ENCODE measurements at regions not wholly inside any gene's neighbourhood (a gene's known extent, or its start where the extent isn't known, plus 50 kb on each side); places are given as distances from the start of the nearest gene placed in this dataset.

- no peak for TF ChIP-seq STAT1 (conservative IDR thresholded peaks at IDR 0.05)
- TF ChIP-seq, protein P1, sequence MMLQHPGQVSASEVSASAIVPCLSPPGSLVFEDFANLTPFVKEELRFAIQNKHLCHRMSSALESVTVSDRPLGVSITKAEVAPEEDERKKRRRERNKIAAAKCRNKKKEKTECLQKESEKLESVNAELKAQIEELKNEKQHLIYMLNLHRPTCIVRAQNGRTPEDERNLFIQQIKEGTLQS (IDR thresholded peaks at IDR 0.05; ENCODE audit: borderline replicate concordance, extremely low read depth, low read depth, low read length): no peak
- no peak for TF ChIP-seq HDAC6 (IDR thresholded peaks at IDR 0.05; ENCODE audit: unreplicated experiment)
- no peak for TF ChIP-seq WRNIP1 (IDR thresholded peaks at IDR 0.05; ENCODE audit: borderline replicate concordance, low read depth, low read length)
- TF ChIP-seq, protein P2, sequence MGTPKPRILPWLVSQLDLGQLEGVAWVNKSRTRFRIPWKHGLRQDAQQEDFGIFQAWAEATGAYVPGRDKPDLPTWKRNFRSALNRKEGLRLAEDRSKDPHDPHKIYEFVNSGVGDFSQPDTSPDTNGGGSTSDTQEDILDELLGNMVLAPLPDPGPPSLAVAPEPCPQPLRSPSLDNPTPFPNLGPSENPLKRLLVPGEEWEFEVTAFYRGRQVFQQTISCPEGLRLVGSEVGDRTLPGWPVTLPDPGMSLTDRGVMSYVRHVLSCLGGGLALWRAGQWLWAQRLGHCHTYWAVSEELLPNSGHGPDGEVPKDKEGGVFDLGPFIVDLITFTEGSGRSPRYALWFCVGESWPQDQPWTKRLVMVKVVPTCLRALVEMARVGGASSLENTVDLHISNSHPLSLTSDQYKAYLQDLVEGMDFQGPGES (IDR thresholded peaks at IDR 0.05): no peak
- no peak for TF ChIP-seq ZNF384 (IDR thresholded peaks at IDR 0.05; ENCODE audit: borderline replicate concordance, low read depth, low read length)
- TF ChIP-seq NR2F1 (conservative IDR thresholded peaks at IDR 0.05): no peak
- TF ChIP-seq IRF4 (IDR thresholded peaks at IDR 0.05; ENCODE audit: low read depth, low read length): no peak
- no peak for TF ChIP-seq ZNF24 (IDR thresholded peaks at IDR 0.05)
Observed at GRCh38 chr15:66924889-66925288, 140.5 kb upstream of the SMAD3 start (continued).

DNA sequence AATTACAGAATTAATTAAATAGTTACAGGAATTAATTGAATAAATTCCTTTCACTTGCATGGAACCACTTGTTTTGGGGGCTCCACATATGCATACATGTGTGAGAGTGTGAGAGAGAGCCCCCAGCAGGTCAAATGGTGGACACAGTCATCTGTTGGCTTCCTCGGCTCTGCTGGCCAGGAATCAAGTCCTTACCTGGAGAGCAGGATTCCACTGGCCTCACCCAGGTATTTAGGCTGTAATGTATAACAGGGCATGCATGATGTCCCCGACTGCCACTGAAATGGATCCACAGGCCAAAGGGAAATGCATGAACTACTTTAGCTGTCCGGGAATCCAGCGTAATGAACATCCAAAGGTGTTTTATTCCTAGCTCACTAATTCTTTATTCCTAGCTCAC, 139.7 kb upstream of the SMAD3 start:
- ChIA-PET CTCF (interaction anchor here (0.5 to 1.7 kb wide), 2 partner anchors 21 to 506 kb away, joined by 3 read pairs; no protein-coding TSS in a partner anchor), RAD21 (ENCODE audit: unreplicated experiment) (no interaction called here), POLR2A (no interaction called here), SMC1A (ENCODE audit: uncharacterized antibody, unreplicated experiment) (no interaction called here)
- WGBS (ENCODE audit: insufficient coverage, insufficient replicate concordance, low lambda C conversion rate, missing lambda C conversion rate): 66% methylated on average over 4 of the region's 4 CpGs
- Histone ChIP-seq H3K4me3 (no peak overlapping the region), H3K36me3 (ENCODE audit: control insufficient read depth in 2 of 2, insufficient read depth in 2 of 2, low read length in 1 of 2) (no peaks in the 10 kb centered on the region), H3K4me1 (ENCODE audit: control insufficient read depth, insufficient read depth, low read length) (no peaks in the 10 kb centered on the region), H3K9ac (ENCODE audit: control insufficient read depth, insufficient read depth, low read length) (no peak overlapping the region), H3K4me2 (ENCODE audit: control insufficient read depth, insufficient read depth) (no peak overlapping the region), H2AFZ (ENCODE audit: control insufficient read depth, low read depth, low read length) (no peak overlapping the region), H4K20me1 (ENCODE audit: control insufficient read depth, insufficient read depth) (no peaks in the 10 kb centered on the region), H3K27me3 (replicated peaks in 1 of 2; ENCODE audit: control insufficient read depth in 2 of 2, insufficient read depth in 2 of 2, low read length in 1 of 2) (no peaks in the 10 kb centered on the region), H3K27ac (ENCODE audit: control insufficient read depth, insufficient read depth) (no peak overlapping the region), H3K79me2 (ENCODE audit: control insufficient read depth, insufficient read depth, low read length) (no peaks in the 10 kb centered on the region), H3K9me3 (replicated peaks; ENCODE audit: control insufficient read depth, insufficient read depth, low read length) (peaks cover 10% of the 10 kb centered on the region; the same call in 2 of the 3 replicates)
- BruUV-seq (replicated peaks): no TSS peak
- ATAC-seq (no peak), DNase-seq (ENCODE audit: low read depth, low spot score) (no peak), FAIRE-seq (no peak)
- in situ Hi-C loops (cut with MboI): no loop called here
- intact Hi-C loops (cut with micrococcal nuclease; ENCODE audit: unreplicated experiment): no loop called here
- TF ChIP-seq HDGF (IDR thresholded peaks at IDR 0.05) (no peak), KAT2A (conservative IDR thresholded peaks at IDR 0.05; ENCODE audit: control insufficient read depth, low read depth, low read length) (no peak), CBX3 (IDR thresholded peaks at IDR 0.05; ENCODE audit: borderline replicate concordance, low read depth) (no peak), CEBPZ (IDR thresholded peaks at IDR 0.05; ENCODE audit: low read depth, low read length) (no peak), TCF12 (IDR thresholded peaks at IDR 0.05; ENCODE audit: low read depth, low read length) (no peak), ETV6 (conservative IDR thresholded peaks at IDR 0.05 in 1 of 2, IDR thresholded peaks at IDR 0.05 in 1 of 2; ENCODE audit: borderline replicate concordance in 1 of 2, low read depth in 1 of 2) (no peak), POLR2A (IDR thresholded peaks at IDR 0.05; ENCODE audit: low read depth, low read length) (no peak), SREBF1 (IDR thresholded peaks at IDR 0.05; ENCODE audit: low read length) (no peak), NFXL1 (IDR thresholded peaks at IDR 0.05; ENCODE audit: borderline replicate concordance) (no peak), BHLHE40 (IDR thresholded peaks at IDR 0.05; ENCODE audit: borderline replicate concordance in 1 of 2, low read depth in 2 of 2, low read length in 1 of 2) (no peak)
- TF ChIP-seq, protein P3, sequence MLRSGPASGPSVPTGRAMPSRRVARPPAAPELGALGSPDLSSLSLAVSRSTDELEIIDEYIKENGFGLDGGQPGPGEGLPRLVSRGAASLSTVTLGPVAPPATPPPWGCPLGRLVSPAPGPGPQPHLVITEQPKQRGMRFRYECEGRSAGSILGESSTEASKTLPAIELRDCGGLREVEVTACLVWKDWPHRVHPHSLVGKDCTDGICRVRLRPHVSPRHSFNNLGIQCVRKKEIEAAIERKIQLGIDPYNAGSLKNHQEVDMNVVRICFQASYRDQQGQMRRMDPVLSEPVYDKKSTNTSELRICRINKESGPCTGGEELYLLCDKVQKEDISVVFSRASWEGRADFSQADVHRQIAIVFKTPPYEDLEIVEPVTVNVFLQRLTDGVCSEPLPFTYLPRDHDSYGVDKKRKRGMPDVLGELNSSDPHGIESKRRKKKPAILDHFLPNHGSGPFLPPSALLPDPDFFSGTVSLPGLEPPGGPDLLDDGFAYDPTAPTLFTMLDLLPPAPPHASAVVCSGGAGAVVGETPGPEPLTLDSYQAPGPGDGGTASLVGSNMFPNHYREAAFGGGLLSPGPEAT (IDR thresholded peaks at IDR 0.05; ENCODE audit: low read depth): no peak
